A549 (cell line): ENCODE measurements at regions not wholly inside any gene's neighbourhood (a gene's known extent, or its start where the extent isn't known, plus 50 kb on each side); places are given as distances from the start of the nearest gene placed in this dataset.

Experiments
- ATAC-seq, 2 experiments: fragments of 200-7000 bp in 1 of 2; fragments of >200 bp in 1 of 2; cut with Nextera tagmentation in 1 of 2; cut with Tn5 transposase in 1 of 2; 3 replicates each; pipeline versions ENCODE4 v1.8.0 to v1.9.1; 2018 to 2020; ENCODE audit warnings: mild to moderate bottlenecking in 1 of 2, moderate library complexity in 1 of 2
- CTCF ChIA-PET: fragments of 300-600 bp; sonication (Branson Sonifier 250); formaldehyde crosslinking; extraction: SDS; loops from one replicate; lab custom pipeline; 2021; ENCODE audit warnings: antibody characterized with exemption, inconsistent platforms; lab: Yijun Ruan, JAX
- POLR2A ChIA-PET: fragments of 350-600 bp; formaldehyde crosslinking; extraction: SDS; loops from one replicate; lab custom pipeline; 2021; ENCODE audit warnings: antibody characterized with exemption, inconsistent platforms; lab: Yijun Ruan, JAX
- DNase-seq, 2 experiments: peaks; one replicate each; pipeline versions ENCODE4 v3.0.0 to v3.0.0-alpha.2; 2011 to 2016; ENCODE audit warnings: low read depth in 1 of 2, low spot score in 1 of 2
- FAIRE-seq: peaks from 2 replicates; lab custom pipeline; 2011; peaks lifted over from hg19 to GRCh38; lab: Jason Lieb, UNC
- H3K27ac ChIP-seq, 2 experiments: fragments of >200 bp; sonication (Bioruptor Twin); formaldehyde crosslinking; 3 replicates each; pipeline ENCODE4 v1.5.1; 2016 to 2017
- H3K4me1 ChIP-seq: fragments of >200 bp; sonication (Bioruptor Twin); formaldehyde crosslinking; 3 replicates; pipeline ENCODE4 v1.6.1; 2016
- H3K4me2 ChIP-seq: fragments of >200 bp; sonication (Bioruptor Twin); formaldehyde crosslinking; 3 replicates; pipeline ENCODE4 v1.6.1; 2016
- H3K4me3 ChIP-seq: fragments of >200 bp; sonication (Bioruptor Twin); formaldehyde crosslinking; 3 replicates; pipeline ENCODE4 v1.5.1; 2016
- H3K9me3 ChIP-seq: fragments of >200 bp; sonication (Bioruptor Twin); formaldehyde crosslinking; 3 replicates; pipeline ENCODE4 v1.6.1; 2016
- BHLHE40 ChIP-seq: IDR thresholded peaks from 2 replicates; pipeline ENCODE4 v1.6.1; 2012; ENCODE audit warnings: low read depth, low read length, inconsistent platforms
- CBX8 ChIP-seq: fragments of 200-600 bp; sonication (generic); IDR thresholded peaks from 2 replicates; pipeline ENCODE4 v1.6.1; 2016
- CHD2 ChIP-seq: fragments of 150-350 bp; IDR thresholded peaks from 2 replicates; pipeline ENCODE4 v1.6.1; 2014; ENCODE audit warnings: low read length; ENCODE audit not compliant: partially characterized antibody
- CHD4 ChIP-seq: fragments of 200-600 bp; sonication (generic); IDR thresholded peaks from 2 replicates; pipeline ENCODE4 v1.6.1; 2016; ENCODE audit warnings: antibody characterized with exemption, mild to moderate bottlenecking, borderline replicate concordance
- FOXS1 ChIP-seq: fragments of 250-450 bp; sonication (Bioruptor Pico); IDR thresholded peaks from 2 replicates; pipeline ENCODE4 v1.5.0; 2020; ENCODE audit warnings: mild to moderate bottlenecking, moderate library complexity
- HEYL ChIP-seq: fragments of 250-450 bp; sonication (Bioruptor Pico); IDR thresholded peaks from 2 replicates; pipeline ENCODE4 v1.8.0; 2021; ENCODE audit warnings: mild to moderate bottlenecking, moderate library complexity
- HOXB5 ChIP-seq: fragments of 250-450 bp; sonication (Bioruptor Pico); IDR thresholded peaks from 2 replicates; pipeline ENCODE4 v1.5.0; 2020; ENCODE audit warnings: mild to moderate bottlenecking, moderate library complexity
- JUNB ChIP-seq: fragments of >200 bp; sonication (Bioruptor Twin); formaldehyde crosslinking; IDR thresholded peaks from 2 replicates; pipeline ENCODE4 v1.6.1; 2016
- KDM1A ChIP-seq: fragments of 200-600 bp; sonication (generic); IDR thresholded peaks from 2 replicates; pipeline ENCODE4 v1.6.1; 2016; ENCODE audit warnings: low read depth, mild to moderate bottlenecking
- MAFK ChIP-seq: fragments of 450-650 bp; IDR thresholded peaks from 2 replicates; pipeline ENCODE4 v1.6.1; 2014; ENCODE audit not compliant: partially characterized antibody
- MAZ ChIP-seq: fragments of 150-350 bp; IDR thresholded peaks from 2 replicates; pipeline ENCODE4 v1.6.1; 2014; ENCODE audit warnings: antibody characterized with exemption, low read depth, low read length, borderline replicate concordance
- NPAS2 ChIP-seq: fragments of 250-450 bp; sonication (Bioruptor Pico); IDR thresholded peaks from 2 replicates; pipeline ENCODE4 v1.8.0; 2022; ENCODE audit warnings: mild to moderate bottlenecking, moderate library complexity, borderline replicate concordance
- POLR2A ChIP-seq: IDR thresholded peaks from 2 replicates; pipeline ENCODE4 v1.6.1; 2012; ENCODE audit warnings: mild to moderate bottlenecking, low read length
- POLR2AphosphoS2 ChIP-seq: conservative IDR thresholded peaks from 2 replicates; pipeline ENCODE4 v1.6.1; 2012; ENCODE audit warnings: low read length, improper control_type of control experiment, inconsistent platforms
- RAD21 ChIP-seq, 2 experiments: fragments of >200 bp in 1 of 2; sonication (Bioruptor Twin) in 1 of 2; formaldehyde crosslinking in 1 of 2; IDR thresholded peaks in 1 of 2; conservative IDR thresholded peaks in 1 of 2; 2 replicates in 1 of 2; 3 replicates in 1 of 2; pipeline ENCODE4 v1.6.1; 2012 to 2018; ENCODE audit warnings: inconsistent platforms in 1 of 2
- RARB ChIP-seq: fragments of 250-450 bp; sonication (Bioruptor Pico); IDR thresholded peaks from 2 replicates; pipeline ENCODE4 v1.8.0; 2021; ENCODE audit warnings: mild to moderate bottlenecking, moderate library complexity
- RCOR1 ChIP-seq: fragments of 150-350 bp; IDR thresholded peaks from 2 replicates; pipeline ENCODE4 v1.6.1; 2014; ENCODE audit warnings: antibody characterized with exemption, low read length, low read depth
- TFCP2L1 ChIP-seq: fragments of 250-450 bp; sonication (Bioruptor Pico); IDR thresholded peaks from 2 replicates; pipeline ENCODE4 v1.5.0; 2021; ENCODE audit warnings: mild to moderate bottlenecking
- WGBS: methylation state at CpG from one replicate; pipeline ENCODE4 v1.1.6; 2017; ENCODE audit errors: missing lambda C conversion rate; 5-methylcytosine and 5-hydroxymethylcytosine counted together
- TF ChIP-seq, protein P1 (sequence below): fragments of 250-450 bp; sonication (Bioruptor Pico); IDR thresholded peaks from 2 replicates; pipeline ENCODE4 v1.5.0; 2020; ENCODE audit warnings: low read depth, mild to moderate bottlenecking, moderate library complexity
- TF ChIP-seq, protein P2 (sequence below): fragments of 200-600 bp; sonication (generic); IDR thresholded peaks from 2 replicates; pipeline ENCODE4 v1.6.1; 2016; ENCODE audit warnings: antibody characterized with exemption, mild to moderate bottlenecking, moderate library complexity
- TF ChIP-seq, protein P3 (sequence below): IDR thresholded peaks from 2 replicates; pipeline ENCODE4 v1.6.1; 2012
- TF ChIP-seq, protein P4 (sequence below): fragments of 450-650 bp; IDR thresholded peaks from 2 replicates; pipeline ENCODE4 v1.6.1; 2014; ENCODE audit warnings: antibody characterized with exemption

DNA sequence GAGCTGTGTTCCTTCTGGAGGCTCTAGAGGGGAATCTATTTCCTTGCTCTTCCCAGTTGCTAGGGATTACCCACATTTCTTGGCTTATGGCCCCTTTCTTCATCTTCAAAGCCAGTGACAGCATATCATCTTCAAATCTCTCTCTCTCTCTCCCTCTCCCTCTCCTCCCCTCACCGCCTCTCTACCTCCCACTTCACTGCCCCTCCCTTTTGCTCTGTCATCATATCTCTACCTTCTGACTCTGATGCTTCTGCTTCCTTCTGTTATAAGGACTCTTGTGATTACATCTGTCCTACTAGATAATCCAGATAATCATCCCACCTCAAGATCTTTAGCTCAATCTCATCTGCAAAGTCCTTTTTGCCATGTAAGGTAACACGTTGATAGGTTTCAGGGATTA, 93.1 kb upstream of the TEX13D start:
- Histone ChIP-seq H3K4me3 (no peak overlapping the region), H3K27ac (no peak overlapping the region), H3K4me2 (no peak overlapping the region), H3K4me1 (no peaks in the 10 kb centered on the region), H3K9me3 (no peaks in the 10 kb centered on the region)
- TF ChIP-seq FOXS1 (CRISPR knock-in tag) = no peak
- no peak for TF ChIP-seq POLR2A
- TF ChIP-seq, protein P1, sequence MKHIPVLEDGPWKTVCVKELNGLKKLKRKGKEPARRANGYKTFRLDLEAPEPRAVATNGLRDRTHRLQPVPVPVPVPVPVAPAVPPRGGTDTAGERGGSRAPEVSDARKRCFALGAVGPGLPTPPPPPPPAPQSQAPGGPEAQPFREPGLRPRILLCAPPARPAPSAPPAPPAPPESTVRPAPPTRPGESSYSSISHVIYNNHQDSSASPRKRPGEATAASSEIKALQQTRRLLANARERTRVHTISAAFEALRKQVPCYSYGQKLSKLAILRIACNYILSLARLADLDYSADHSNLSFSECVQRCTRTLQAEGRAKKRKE (CRISPR knock-in tag) = no peak
- no peak for TF ChIP-seq RCOR1
- no peak for TF ChIP-seq MAZ
- no peak for TF ChIP-seq CHD4
- TF ChIP-seq RARB = no peak
- no peak for TF ChIP-seq TFCP2L1 (CRISPR knock-in tag)
- no peak for TF ChIP-seq BHLHE40
- TF ChIP-seq NPAS2 = no peak
- TF ChIP-seq, protein P2, sequence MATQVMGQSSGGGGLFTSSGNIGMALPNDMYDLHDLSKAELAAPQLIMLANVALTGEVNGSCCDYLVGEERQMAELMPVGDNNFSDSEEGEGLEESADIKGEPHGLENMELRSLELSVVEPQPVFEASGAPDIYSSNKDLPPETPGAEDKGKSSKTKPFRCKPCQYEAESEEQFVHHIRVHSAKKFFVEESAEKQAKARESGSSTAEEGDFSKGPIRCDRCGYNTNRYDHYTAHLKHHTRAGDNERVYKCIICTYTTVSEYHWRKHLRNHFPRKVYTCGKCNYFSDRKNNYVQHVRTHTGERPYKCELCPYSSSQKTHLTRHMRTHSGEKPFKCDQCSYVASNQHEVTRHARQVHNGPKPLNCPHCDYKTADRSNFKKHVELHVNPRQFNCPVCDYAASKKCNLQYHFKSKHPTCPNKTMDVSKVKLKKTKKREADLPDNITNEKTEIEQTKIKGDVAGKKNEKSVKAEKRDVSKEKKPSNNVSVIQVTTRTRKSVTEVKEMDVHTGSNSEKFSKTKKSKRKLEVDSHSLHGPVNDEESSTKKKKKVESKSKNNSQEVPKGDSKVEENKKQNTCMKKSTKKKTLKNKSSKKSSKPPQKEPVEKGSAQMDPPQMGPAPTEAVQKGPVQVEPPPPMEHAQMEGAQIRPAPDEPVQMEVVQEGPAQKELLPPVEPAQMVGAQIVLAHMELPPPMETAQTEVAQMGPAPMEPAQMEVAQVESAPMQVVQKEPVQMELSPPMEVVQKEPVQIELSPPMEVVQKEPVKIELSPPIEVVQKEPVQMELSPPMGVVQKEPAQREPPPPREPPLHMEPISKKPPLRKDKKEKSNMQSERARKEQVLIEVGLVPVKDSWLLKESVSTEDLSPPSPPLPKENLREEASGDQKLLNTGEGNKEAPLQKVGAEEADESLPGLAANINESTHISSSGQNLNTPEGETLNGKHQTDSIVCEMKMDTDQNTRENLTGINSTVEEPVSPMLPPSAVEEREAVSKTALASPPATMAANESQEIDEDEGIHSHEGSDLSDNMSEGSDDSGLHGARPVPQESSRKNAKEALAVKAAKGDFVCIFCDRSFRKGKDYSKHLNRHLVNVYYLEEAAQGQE = no peak
- TF ChIP-seq MAFK = no peak
- 12% methylated on average over 2 of the region's 2 CpGs for WGBS
- POLR2A ChIA-PET = no interaction called here
- CTCF ChIA-PET = no interaction called here
- ATAC-seq = no peak
- no peak for DNase-seq
- FAIRE-seq = no peak

DNA sequence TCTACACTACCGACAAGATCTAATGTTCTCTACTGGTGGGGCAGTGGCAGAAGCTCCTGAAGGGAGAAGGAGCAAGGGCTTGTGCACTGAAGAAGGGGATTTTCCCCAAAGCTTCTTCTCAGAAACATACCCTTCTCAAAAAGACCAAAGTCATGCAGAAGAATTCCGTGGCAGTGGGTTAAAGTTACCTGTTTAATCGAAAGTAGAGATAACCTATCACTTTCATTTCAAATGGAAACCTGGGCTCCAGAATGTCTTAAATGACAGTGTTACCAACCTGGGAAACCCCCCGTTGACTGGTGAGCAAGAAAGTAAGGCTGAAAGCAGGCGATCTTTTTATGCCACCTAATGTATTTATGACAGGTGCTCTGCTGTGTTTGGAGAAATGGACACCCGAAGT, 92.5 kb upstream of the TEX13D start:
- Histone ChIP-seq H3K4me2 (no peak overlapping the region), H3K27ac (no peak overlapping the region), H3K9me3 (no peaks in the 10 kb centered on the region), H3K4me3 (no peak overlapping the region), H3K4me1 (no peaks in the 10 kb centered on the region)
- TF ChIP-seq HOXB5 (no peak), CHD4 (no peak), KDM1A (no peak), NPAS2 (no peak), RAD21 (conservative IDR thresholded peaks at IDR 0.05 in 1 of 2, IDR thresholded peaks at IDR 0.05 in 1 of 2) (no peak), HEYL (CRISPR knock-in tag) (no peak), CBX8 (no peak), POLR2A (no peak), POLR2AphosphoS2 (no peak), JUNB (no peak), MAZ (no peak), TFCP2L1 (CRISPR knock-in tag) (no peak), CHD2 (no peak)
- TF ChIP-seq, protein P3, sequence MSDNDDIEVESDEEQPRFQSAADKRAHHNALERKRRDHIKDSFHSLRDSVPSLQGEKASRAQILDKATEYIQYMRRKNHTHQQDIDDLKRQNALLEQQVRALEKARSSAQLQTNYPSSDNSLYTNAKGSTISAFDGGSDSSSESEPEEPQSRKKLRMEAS = no peak
- TF ChIP-seq, protein P4, sequence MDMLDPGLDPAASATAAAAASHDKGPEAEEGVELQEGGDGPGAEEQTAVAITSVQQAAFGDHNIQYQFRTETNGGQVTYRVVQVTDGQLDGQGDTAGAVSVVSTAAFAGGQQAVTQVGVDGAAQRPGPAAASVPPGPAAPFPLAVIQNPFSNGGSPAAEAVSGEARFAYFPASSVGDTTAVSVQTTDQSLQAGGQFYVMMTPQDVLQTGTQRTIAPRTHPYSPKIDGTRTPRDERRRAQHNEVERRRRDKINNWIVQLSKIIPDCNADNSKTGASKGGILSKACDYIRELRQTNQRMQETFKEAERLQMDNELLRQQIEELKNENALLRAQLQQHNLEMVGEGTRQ = no peak
- ChIA-PET CTCF (no interaction called here), POLR2A (no interaction called here)
- no peak for ATAC-seq
- no peak for FAIRE-seq
- no peak for DNase-seq
- 6% methylated on average over 6 of the region's 6 CpGs for WGBS
